Sigmoid colon (tissue), 4 donors: ENCODE measurements at regions not wholly inside any gene's neighbourhood (a gene's known extent, or its start where the extent isn't known, plus 50 kb on each side); places are given as distances from the start of the nearest gene placed in this dataset.

Experiments
- EP300 ChIP-seq, 4 donors: sonication (generic); formaldehyde crosslinking; IDR thresholded peaks; one replicate each; pipeline ENCODE4 v1.6.1; 2017; ENCODE audit warnings: antibody characterized with exemption in 4 of 4
- POLR2A ChIP-seq, 2 donors: fragments of 450-650 bp; IDR thresholded peaks; one replicate each; pipeline ENCODE4 v1.6.1; 2016; ENCODE audit warnings: antibody characterized with exemption in 2 of 2, mild to moderate bottlenecking in 2 of 2, moderate library complexity in 2 of 2
- POLR2AphosphoS5 ChIP-seq, 4 donors: sonication (generic); formaldehyde crosslinking; IDR thresholded peaks; one replicate each; pipeline ENCODE4 v1.6.1; 2017; ENCODE audit warnings: antibody characterized with exemption in 4 of 4
- TF ChIP-seq, protein P1 (sequence below), 4 experiments: fragments of 450-650 bp in 3 of 4; fragments of 200-600 bp in 1 of 4; IDR thresholded peaks; one replicate each; pipeline ENCODE4 v1.5.1; 2016 to 2019; ENCODE audit warnings: antibody characterized with exemption in 4 of 4, mild to moderate bottlenecking in 3 of 4, moderate library complexity in 2 of 4

DNA sequence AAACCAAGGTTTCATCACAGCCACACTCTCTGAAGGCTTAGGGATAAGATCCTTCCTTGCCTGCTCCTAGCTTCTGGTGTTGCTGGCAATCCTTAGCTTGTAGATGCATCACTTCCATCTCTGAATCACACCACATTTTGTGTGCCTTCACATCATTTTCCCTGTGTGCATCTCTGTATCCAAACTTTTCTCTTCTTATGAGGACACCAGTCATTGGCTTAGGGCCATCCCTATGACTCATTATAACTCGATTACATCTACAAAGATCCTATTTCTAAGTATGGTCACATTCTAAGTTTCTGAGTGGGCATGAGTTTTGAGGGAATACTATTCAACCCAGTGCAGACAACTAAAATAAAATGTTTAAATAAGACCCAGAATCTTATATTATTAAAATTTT, 121.7 kb downstream of the C7orf25 start:
- TF ChIP-seq, protein P1, sequence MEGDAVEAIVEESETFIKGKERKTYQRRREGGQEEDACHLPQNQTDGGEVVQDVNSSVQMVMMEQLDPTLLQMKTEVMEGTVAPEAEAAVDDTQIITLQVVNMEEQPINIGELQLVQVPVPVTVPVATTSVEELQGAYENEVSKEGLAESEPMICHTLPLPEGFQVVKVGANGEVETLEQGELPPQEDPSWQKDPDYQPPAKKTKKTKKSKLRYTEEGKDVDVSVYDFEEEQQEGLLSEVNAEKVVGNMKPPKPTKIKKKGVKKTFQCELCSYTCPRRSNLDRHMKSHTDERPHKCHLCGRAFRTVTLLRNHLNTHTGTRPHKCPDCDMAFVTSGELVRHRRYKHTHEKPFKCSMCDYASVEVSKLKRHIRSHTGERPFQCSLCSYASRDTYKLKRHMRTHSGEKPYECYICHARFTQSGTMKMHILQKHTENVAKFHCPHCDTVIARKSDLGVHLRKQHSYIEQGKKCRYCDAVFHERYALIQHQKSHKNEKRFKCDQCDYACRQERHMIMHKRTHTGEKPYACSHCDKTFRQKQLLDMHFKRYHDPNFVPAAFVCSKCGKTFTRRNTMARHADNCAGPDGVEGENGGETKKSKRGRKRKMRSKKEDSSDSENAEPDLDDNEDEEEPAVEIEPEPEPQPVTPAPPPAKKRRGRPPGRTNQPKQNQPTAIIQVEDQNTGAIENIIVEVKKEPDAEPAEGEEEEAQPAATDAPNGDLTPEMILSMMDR (IDR thresholded peaks at IDR 0.05) = no peak
- no peak for TF ChIP-seq POLR2A (IDR thresholded peaks at IDR 0.05)
- no peak for TF ChIP-seq EP300 (IDR thresholded peaks at IDR 0.05)
- TF ChIP-seq POLR2AphosphoS5 (IDR thresholded peaks at IDR 0.05) = no peak
